ENCODE measurements at regions not wholly inside any gene's neighbourhood (a gene's known extent, or its start where the extent isn't known, plus 50 kb on each side); places are given as distances from the start of the nearest gene placed in this dataset.

GRCh38 chr13:107969546-107969945 lies 245.8 kb downstream of the LIG4 start:
- no peak overlapping the region for H3K4me2 ChIP-seq (ENCODE audit: low read depth, low read length, poor library complexity, severe bottlenecking)
- H2AFZ ChIP-seq (ENCODE audit: low read depth, low read length, severe bottlenecking), result no peak overlapping the region
- no peak overlapping the region for H3K27ac ChIP-seq (ENCODE audit: low read depth, low read length)
- H4K20me1 ChIP-seq (ENCODE audit: low read depth, low read length), result no peaks in the 10 kb centered on the region
- H3K9me2 ChIP-seq (replicated peaks; ENCODE audit: insufficient read depth, low read length), result no peaks in the 10 kb centered on the region
- H3K4me3 ChIP-seq (ENCODE audit: insufficient read depth, low read length, poor library complexity, severe bottlenecking), result no peak overlapping the region
- H3K9ac ChIP-seq (ENCODE audit: low read length), result no peak overlapping the region
- no peaks in the 10 kb centered on the region for H3K9me3 ChIP-seq (ENCODE audit: insufficient read depth, low read length)
- no peaks in the 10 kb centered on the region for H3K79me2 ChIP-seq (ENCODE audit: insufficient read depth, low read length)
- no peaks in the 10 kb centered on the region for H3K27me3 ChIP-seq (ENCODE audit: low read length)
- H3F3A ChIP-seq (ENCODE audit: insufficient read depth), result no peaks in the 10 kb centered on the region
- no peak for TF ChIP-seq EZH2phosphoT487 (conservative IDR thresholded peaks at IDR 0.05; ENCODE audit: low read length)
- TF ChIP-seq, protein P1, sequence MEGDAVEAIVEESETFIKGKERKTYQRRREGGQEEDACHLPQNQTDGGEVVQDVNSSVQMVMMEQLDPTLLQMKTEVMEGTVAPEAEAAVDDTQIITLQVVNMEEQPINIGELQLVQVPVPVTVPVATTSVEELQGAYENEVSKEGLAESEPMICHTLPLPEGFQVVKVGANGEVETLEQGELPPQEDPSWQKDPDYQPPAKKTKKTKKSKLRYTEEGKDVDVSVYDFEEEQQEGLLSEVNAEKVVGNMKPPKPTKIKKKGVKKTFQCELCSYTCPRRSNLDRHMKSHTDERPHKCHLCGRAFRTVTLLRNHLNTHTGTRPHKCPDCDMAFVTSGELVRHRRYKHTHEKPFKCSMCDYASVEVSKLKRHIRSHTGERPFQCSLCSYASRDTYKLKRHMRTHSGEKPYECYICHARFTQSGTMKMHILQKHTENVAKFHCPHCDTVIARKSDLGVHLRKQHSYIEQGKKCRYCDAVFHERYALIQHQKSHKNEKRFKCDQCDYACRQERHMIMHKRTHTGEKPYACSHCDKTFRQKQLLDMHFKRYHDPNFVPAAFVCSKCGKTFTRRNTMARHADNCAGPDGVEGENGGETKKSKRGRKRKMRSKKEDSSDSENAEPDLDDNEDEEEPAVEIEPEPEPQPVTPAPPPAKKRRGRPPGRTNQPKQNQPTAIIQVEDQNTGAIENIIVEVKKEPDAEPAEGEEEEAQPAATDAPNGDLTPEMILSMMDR (IDR thresholded peaks at IDR 0.05; ENCODE audit: insufficient read depth, low read length, poor library complexity, severe bottlenecking), result no peak
- no peaks in the 10 kb centered on the region for H3K36me3 ChIP-seq (ENCODE audit: low read length)

- Histone ChIP-seq H3K27ac (ENCODE audit: low read depth, low read length) (no peak overlapping the region), H3K4me2 (ENCODE audit: low read depth, low read length, poor library complexity, severe bottlenecking) (no peak overlapping the region), H3K9ac (ENCODE audit: low read length) (no peak overlapping the region), H3K79me2 (ENCODE audit: insufficient read depth, low read length) (no peaks in the 10 kb centered on the region), H3K9me3 (ENCODE audit: insufficient read depth, low read length) (no peaks in the 10 kb centered on the region), H2AFZ (ENCODE audit: low read depth, low read length, severe bottlenecking) (no peak overlapping the region), H3K27me3 (ENCODE audit: low read length) (no peaks in the 10 kb centered on the region), H3F3A (ENCODE audit: insufficient read depth) (no peaks in the 10 kb centered on the region), H3K9me2 (replicated peaks; ENCODE audit: insufficient read depth, low read length) (no peaks in the 10 kb centered on the region), H4K20me1 (ENCODE audit: low read depth, low read length) (no peaks in the 10 kb centered on the region), H3K36me3 (ENCODE audit: low read length) (no peaks in the 10 kb centered on the region), H3K4me3 (ENCODE audit: insufficient read depth, low read length, poor library complexity, severe bottlenecking) (no peak overlapping the region)
- TF ChIP-seq EZH2phosphoT487 (conservative IDR thresholded peaks at IDR 0.05; ENCODE audit: low read length), result no peak
- TF ChIP-seq, protein P1 (IDR thresholded peaks at IDR 0.05; ENCODE audit: insufficient read depth, low read length, poor library complexity, severe bottlenecking), result no peak
These were observed 246.9 kb downstream of the LIG4 start for GRCh38 chr13:107968470-107968869.

DNA sequence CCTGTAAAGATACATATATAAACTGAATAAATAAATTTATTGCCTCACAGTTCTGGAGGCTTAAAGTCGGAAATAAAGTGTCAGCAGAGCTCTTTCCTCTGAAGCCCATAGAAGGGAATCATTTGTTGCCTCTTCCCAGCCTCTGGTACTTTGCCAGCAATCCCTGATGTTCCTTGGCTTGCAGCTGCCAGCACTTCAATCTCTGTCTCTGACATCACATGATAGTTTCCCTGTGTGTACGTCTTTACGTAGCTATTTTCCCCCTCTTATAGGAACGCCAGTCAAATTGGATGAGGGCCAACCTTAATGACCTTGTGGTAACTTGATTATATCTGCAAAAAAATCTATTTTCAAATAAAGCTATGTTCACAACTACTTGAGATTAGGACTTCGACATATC lies 250.9 kb downstream of the LIG4 start:
- Histone ChIP-seq H3K79me2 (ENCODE audit: insufficient read depth, low read length) (no peaks in the 10 kb centered on the region), H3K9ac (ENCODE audit: low read length) (no peak overlapping the region), H3K9me3 (ENCODE audit: insufficient read depth, low read length) (no peaks in the 10 kb centered on the region), H3K4me3 (ENCODE audit: insufficient read depth, low read length, poor library complexity, severe bottlenecking) (no peak overlapping the region), H3K27ac (ENCODE audit: low read depth, low read length) (no peak overlapping the region), H3K36me3 (ENCODE audit: low read length) (no peaks in the 10 kb centered on the region), H3K27me3 (ENCODE audit: low read length) (no peaks in the 10 kb centered on the region), H2AFZ (ENCODE audit: low read depth, low read length, severe bottlenecking) (no peak overlapping the region), H3K9me2 (replicated peaks; ENCODE audit: insufficient read depth, low read length) (no peaks in the 10 kb centered on the region), H3F3A (ENCODE audit: insufficient read depth) (no peaks in the 10 kb centered on the region), H4K20me1 (ENCODE audit: low read depth, low read length) (no peaks in the 10 kb centered on the region), H3K4me2 (ENCODE audit: low read depth, low read length, poor library complexity, severe bottlenecking) (no peak overlapping the region)
- no peak for TF ChIP-seq EZH2phosphoT487 (conservative IDR thresholded peaks at IDR 0.05; ENCODE audit: low read length)
- TF ChIP-seq, protein P1 (IDR thresholded peaks at IDR 0.05; ENCODE audit: insufficient read depth, low read length, poor library complexity, severe bottlenecking), result no peak

All from SU-DHL-6 (cell line).